T-helper 2 cell (primary cell): ENCODE measurements at regions not wholly inside any gene's neighbourhood (a gene's known extent, or its start where the extent isn't known, plus 50 kb on each side); places are given as distances from the start of the nearest gene placed in this dataset.

ENCODE experiments used
- DNase-seq, 5 experiments: peaks; one replicate each; pipeline versions ENCODE4 v3.0.0 to v3.0.0-alpha.2; 2012 to 2022

GRCh38 chr16:48881272-48881671 lies 271.3 kb upstream of the N4BP1 start:
- DNase-seq: no peak

GRCh38 chr16:48879223-48880122 lies 269.5 kb upstream of the N4BP1 start:
- DNase-seq: no peak

GRCh38 chr16:48877946-48878345 lies 268.0 kb upstream of the N4BP1 start:
- DNase-seq: no peak

- DNase-seq: no peak
These were observed 260.2 kb upstream of the N4BP1 start for GRCh38 chr16:48870141-48870540.

- no peak for DNase-seq
These were observed 255.5 kb upstream of the N4BP1 start for GRCh38 chr16:48865520-48865919.

GRCh38 chr16:48864055-48864454 lies 254.1 kb upstream of the N4BP1 start:
- no peak for DNase-seq

- no peak for DNase-seq
These were observed 252.1 kb upstream of the N4BP1 start for GRCh38 chr16:48862087-48862532.

- DNase-seq: no peak
These were observed 250.4 kb upstream of the N4BP1 start for GRCh38 chr16:48860341-48860740.

GRCh38 chr16:48852951-48853350 lies 243.0 kb upstream of the N4BP1 start:
- no peak for DNase-seq

GRCh38 chr16:48852458-48852857 lies 242.5 kb upstream of the N4BP1 start:
- no peak for DNase-seq

GRCh38 chr16:48850097-48850770 lies 240.3 kb upstream of the N4BP1 start:
- DNase-seq: no peak

- no peak for DNase-seq
These were observed 236.3 kb upstream of the N4BP1 start for GRCh38 chr16:48846277-48846676.

- no peak for DNase-seq
These were observed 235.3 kb upstream of the N4BP1 start for GRCh38 chr16:48845261-48845660.

GRCh38 chr16:48838349-48838748 lies 228.4 kb upstream of the N4BP1 start:
- no peak for DNase-seq

GRCh38 chr16:48836636-48837035 lies 226.7 kb upstream of the N4BP1 start:
- DNase-seq: no peak

- no peak for DNase-seq
These were observed 226.1 kb upstream of the N4BP1 start for GRCh38 chr16:48836067-48836466.

GRCh38 chr16:48834576-48834975 lies 224.6 kb upstream of the N4BP1 start:
- no peak for DNase-seq

GRCh38 chr16:48833461-48833860 lies 223.5 kb upstream of the N4BP1 start:
- no peak for DNase-seq

GRCh38 chr16:48831076-48831722 lies 221.2 kb upstream of the N4BP1 start:
- no peak for DNase-seq

GRCh38 chr16:48829336-48830310 lies 219.6 kb upstream of the N4BP1 start:
- DNase-seq: no peak

- no peak for DNase-seq
These were observed 214.3 kb upstream of the N4BP1 start for GRCh38 chr16:48824271-48824670.

- DNase-seq: no peak
These were observed 212.5 kb upstream of the N4BP1 start for GRCh38 chr16:48822431-48822830.
